ENCODE measurements at regions not wholly inside any gene's neighbourhood (a gene's known extent, or its start where the extent isn't known, plus 50 kb on each side); places are given as distances from the start of the nearest gene placed in this dataset.

GRCh38 chr15:98025237-98025636, 64.7 kb downstream of the ARRDC4 start:
- no peaks in the 10 kb centered on the region for H3K27me3 ChIP-seq (ENCODE audit: low read depth, low read length)
- H3K4me1 ChIP-seq (ENCODE audit: control insufficient read depth in 1 of 2, insufficient read depth in 2 of 2, low read length in 2 of 2) = no peaks in the 10 kb centered on the region
- H3K36me3 ChIP-seq (ENCODE audit: control insufficient read depth in 1 of 2, insufficient read depth in 2 of 2, low read length in 2 of 2) = no peaks in the 10 kb centered on the region
- no peak overlapping the region for H3K4me3 ChIP-seq (ENCODE audit: low read depth in 1 of 2, low read length in 2 of 2)
- H3K9me3 ChIP-seq (ENCODE audit: control insufficient read depth in 1 of 2, low read length in 2 of 2) = no peaks in the 10 kb centered on the region
- H3K27ac ChIP-seq (ENCODE audit: low read length) = peak overlapping the region; percentile 39

GRCh38 chr15:98034731-98035130, 74.2 kb downstream of the ARRDC4 start:
- H3K9me3 ChIP-seq (ENCODE audit: control insufficient read depth in 1 of 2, low read length in 2 of 2) = no peaks in the 10 kb centered on the region
- no peaks in the 10 kb centered on the region for H3K4me1 ChIP-seq (ENCODE audit: control insufficient read depth in 1 of 2, insufficient read depth in 2 of 2, low read length in 2 of 2)
- H3K27me3 ChIP-seq (ENCODE audit: low read depth, low read length) = no peaks in the 10 kb centered on the region
- no peaks in the 10 kb centered on the region for H3K36me3 ChIP-seq (ENCODE audit: control insufficient read depth in 1 of 2, insufficient read depth in 2 of 2, low read length in 2 of 2)
- H3K4me3 ChIP-seq (ENCODE audit: low read depth in 1 of 2, low read length in 2 of 2) = no peak overlapping the region
- no peak overlapping the region for H3K27ac ChIP-seq (ENCODE audit: low read length)

GRCh38 chr15:98035134-98035533, 74.6 kb downstream of the ARRDC4 start:
- no peaks in the 10 kb centered on the region for H3K4me1 ChIP-seq (ENCODE audit: control insufficient read depth in 1 of 2, insufficient read depth in 2 of 2, low read length in 2 of 2)
- no peaks in the 10 kb centered on the region for H3K36me3 ChIP-seq (ENCODE audit: control insufficient read depth in 1 of 2, insufficient read depth in 2 of 2, low read length in 2 of 2)
- no peaks in the 10 kb centered on the region for H3K27me3 ChIP-seq (ENCODE audit: low read depth, low read length)
- no peak overlapping the region for H3K27ac ChIP-seq (ENCODE audit: low read length)
- H3K9me3 ChIP-seq (ENCODE audit: control insufficient read depth in 1 of 2, low read length in 2 of 2) = no peaks in the 10 kb centered on the region
- no peak overlapping the region for H3K4me3 ChIP-seq (ENCODE audit: low read depth in 1 of 2, low read length in 2 of 2)

GRCh38 chr15:98035577-98036010, 75.1 kb downstream of the ARRDC4 start:
- Histone ChIP-seq H3K4me1 (ENCODE audit: control insufficient read depth in 1 of 2, insufficient read depth in 2 of 2, low read length in 2 of 2) (no peaks in the 10 kb centered on the region), H3K27ac (ENCODE audit: low read length) (no peak overlapping the region), H3K36me3 (ENCODE audit: control insufficient read depth in 1 of 2, insufficient read depth in 2 of 2, low read length in 2 of 2) (no peaks in the 10 kb centered on the region), H3K27me3 (ENCODE audit: low read depth, low read length) (no peaks in the 10 kb centered on the region), H3K9me3 (ENCODE audit: control insufficient read depth in 1 of 2, low read length in 2 of 2) (no peaks in the 10 kb centered on the region), H3K4me3 (ENCODE audit: low read depth in 1 of 2, low read length in 2 of 2) (no peak overlapping the region)

GRCh38 chr15:98039596-98039995, 79.1 kb downstream of the ARRDC4 start:
- Histone ChIP-seq H3K27me3 (ENCODE audit: low read depth, low read length) (no peaks in the 10 kb centered on the region), H3K9me3 (ENCODE audit: control insufficient read depth in 1 of 2, low read length in 2 of 2) (no peaks in the 10 kb centered on the region), H3K4me1 (ENCODE audit: control insufficient read depth in 1 of 2, insufficient read depth in 2 of 2, low read length in 2 of 2) (no peaks in the 10 kb centered on the region), H3K4me3 (ENCODE audit: low read depth in 1 of 2, low read length in 2 of 2) (no peak overlapping the region), H3K36me3 (ENCODE audit: control insufficient read depth in 1 of 2, insufficient read depth in 2 of 2, low read length in 2 of 2) (no peaks in the 10 kb centered on the region), H3K27ac (ENCODE audit: low read length) (no peak overlapping the region)

GRCh38 chr15:98040146-98040545, 79.6 kb downstream of the ARRDC4 start:
- no peaks in the 10 kb centered on the region for H3K4me1 ChIP-seq (ENCODE audit: control insufficient read depth in 1 of 2, insufficient read depth in 2 of 2, low read length in 2 of 2)
- H3K9me3 ChIP-seq (ENCODE audit: control insufficient read depth in 1 of 2, low read length in 2 of 2) = no peaks in the 10 kb centered on the region
- H3K36me3 ChIP-seq (ENCODE audit: control insufficient read depth in 1 of 2, insufficient read depth in 2 of 2, low read length in 2 of 2) = no peaks in the 10 kb centered on the region
- H3K27ac ChIP-seq (ENCODE audit: low read length) = no peak overlapping the region
- no peaks in the 10 kb centered on the region for H3K27me3 ChIP-seq (ENCODE audit: low read depth, low read length)
- H3K4me3 ChIP-seq (ENCODE audit: low read depth in 1 of 2, low read length in 2 of 2) = no peak overlapping the region

- Histone ChIP-seq H3K27ac (ENCODE audit: low read length) (no peak overlapping the region), H3K9me3 (ENCODE audit: control insufficient read depth in 1 of 2, low read length in 2 of 2) (no peaks in the 10 kb centered on the region), H3K4me3 (ENCODE audit: low read depth in 1 of 2, low read length in 2 of 2) (no peak overlapping the region), H3K27me3 (ENCODE audit: low read depth, low read length) (no peaks in the 10 kb centered on the region), H3K36me3 (ENCODE audit: control insufficient read depth in 1 of 2, insufficient read depth in 2 of 2, low read length in 2 of 2) (no peaks in the 10 kb centered on the region), H3K4me1 (ENCODE audit: control insufficient read depth in 1 of 2, insufficient read depth in 2 of 2, low read length in 2 of 2) (no peaks in the 10 kb centered on the region)
Measured at GRCh38 chr15:98043160-98044014, 82.9 kb downstream of the ARRDC4 start.

GRCh38 chr15:98051734-98052133, 91.2 kb downstream of the ARRDC4 start:
- Histone ChIP-seq H3K36me3 (ENCODE audit: control insufficient read depth in 1 of 2, insufficient read depth in 2 of 2, low read length in 2 of 2) (no peaks in the 10 kb centered on the region), H3K9me3 (ENCODE audit: control insufficient read depth in 1 of 2, low read length in 2 of 2) (peaks cover 4% of the 10 kb centered on the region in 2 donors)

GRCh38 chr15:98057453-98057852, 97.0 kb downstream of the ARRDC4 start:
- no peak overlapping the region for H3K4me3 ChIP-seq (ENCODE audit: low read depth in 1 of 2, low read length in 2 of 2)
- H3K27ac ChIP-seq (ENCODE audit: low read length) = no peak overlapping the region
- H3K4me1 ChIP-seq (ENCODE audit: control insufficient read depth in 1 of 2, insufficient read depth in 2 of 2, low read length in 2 of 2) = no peaks in the 10 kb centered on the region
- no peaks in the 10 kb centered on the region for H3K36me3 ChIP-seq (ENCODE audit: control insufficient read depth in 1 of 2, insufficient read depth in 2 of 2, low read length in 2 of 2)
- peaks cover 11 to 13% of the 10 kb centered on the region in 2 donors for H3K9me3 ChIP-seq (ENCODE audit: control insufficient read depth in 1 of 2, low read length in 2 of 2)
- no peaks in the 10 kb centered on the region for H3K27me3 ChIP-seq (ENCODE audit: low read depth, low read length)

More at GRCh38 chr15:98051734-98052133, 91.2 kb downstream of the ARRDC4 start:
- Histone ChIP-seq H3K27me3 (ENCODE audit: low read depth, low read length) (no peaks in the 10 kb centered on the region), H3K4me1 (ENCODE audit: control insufficient read depth in 1 of 2, insufficient read depth in 2 of 2, low read length in 2 of 2) (no peaks in the 10 kb centered on the region), H3K4me3 (ENCODE audit: low read depth in 1 of 2, low read length in 2 of 2) (no peak overlapping the region), H3K27ac (ENCODE audit: low read length) (no peak overlapping the region)

- H3K4me3 ChIP-seq (ENCODE audit: low read depth in 1 of 2, low read length in 2 of 2) = no peak overlapping the region
- H3K4me1 ChIP-seq (ENCODE audit: control insufficient read depth in 1 of 2, insufficient read depth in 2 of 2, low read length in 2 of 2) = no peaks in the 10 kb centered on the region
- H3K36me3 ChIP-seq (ENCODE audit: control insufficient read depth in 1 of 2, insufficient read depth in 2 of 2, low read length in 2 of 2) = no peaks in the 10 kb centered on the region
- H3K27me3 ChIP-seq (ENCODE audit: low read depth, low read length) = no peaks in the 10 kb centered on the region
- H3K27ac ChIP-seq (ENCODE audit: low read length) = no peak overlapping the region
- peaks cover 0 to 5% of the 10 kb centered on the region in 2 donors for H3K9me3 ChIP-seq (ENCODE audit: control insufficient read depth in 1 of 2, low read length in 2 of 2)
Measured at GRCh38 chr15:98062869-98063268, 102.4 kb downstream of the ARRDC4 start.

GRCh38 chr15:98063315-98063714, 102.8 kb downstream of the ARRDC4 start:
- Histone ChIP-seq H3K27me3 (ENCODE audit: low read depth, low read length) (no peaks in the 10 kb centered on the region), H3K9me3 (ENCODE audit: control insufficient read depth in 1 of 2, low read length in 2 of 2) (peaks cover 0 to under 1% of the 10 kb centered on the region in 2 donors), H3K36me3 (ENCODE audit: control insufficient read depth in 1 of 2, insufficient read depth in 2 of 2, low read length in 2 of 2) (no peaks in the 10 kb centered on the region), H3K4me1 (ENCODE audit: control insufficient read depth in 1 of 2, insufficient read depth in 2 of 2, low read length in 2 of 2) (no peaks in the 10 kb centered on the region), H3K4me3 (ENCODE audit: low read depth in 1 of 2, low read length in 2 of 2) (no peak overlapping the region), H3K27ac (ENCODE audit: low read length) (no peak overlapping the region)

GRCh38 chr15:98063871-98064270, 103.4 kb downstream of the ARRDC4 start:
- H3K4me1 ChIP-seq (ENCODE audit: control insufficient read depth in 1 of 2, insufficient read depth in 2 of 2, low read length in 2 of 2) = no peaks in the 10 kb centered on the region
- H3K36me3 ChIP-seq (ENCODE audit: control insufficient read depth in 1 of 2, insufficient read depth in 2 of 2, low read length in 2 of 2) = no peaks in the 10 kb centered on the region
- no peak overlapping the region for H3K4me3 ChIP-seq (ENCODE audit: low read depth in 1 of 2, low read length in 2 of 2)
- H3K9me3 ChIP-seq (ENCODE audit: control insufficient read depth in 1 of 2, low read length in 2 of 2) = no peaks in the 10 kb centered on the region
- H3K27me3 ChIP-seq (ENCODE audit: low read depth, low read length) = no peaks in the 10 kb centered on the region
- H3K27ac ChIP-seq (ENCODE audit: low read length) = no peak overlapping the region
